HG02678 (cell line): ENCODE measurements at regions not wholly inside any gene's neighbourhood (a gene's known extent, or its start where the extent isn't known, plus 50 kb on each side); places are given as distances from the start of the nearest gene placed in this dataset.

Source experiments
- ATAC-seq: cut with Tn5 transposase; IDR thresholded peaks from one replicate; pipeline ENCODE4 v1.9.1; 2021; ENCODE audit warnings: mild to moderate bottlenecking, moderate library complexity; ENCODE audit not compliant: unreplicated experiment

DNA sequence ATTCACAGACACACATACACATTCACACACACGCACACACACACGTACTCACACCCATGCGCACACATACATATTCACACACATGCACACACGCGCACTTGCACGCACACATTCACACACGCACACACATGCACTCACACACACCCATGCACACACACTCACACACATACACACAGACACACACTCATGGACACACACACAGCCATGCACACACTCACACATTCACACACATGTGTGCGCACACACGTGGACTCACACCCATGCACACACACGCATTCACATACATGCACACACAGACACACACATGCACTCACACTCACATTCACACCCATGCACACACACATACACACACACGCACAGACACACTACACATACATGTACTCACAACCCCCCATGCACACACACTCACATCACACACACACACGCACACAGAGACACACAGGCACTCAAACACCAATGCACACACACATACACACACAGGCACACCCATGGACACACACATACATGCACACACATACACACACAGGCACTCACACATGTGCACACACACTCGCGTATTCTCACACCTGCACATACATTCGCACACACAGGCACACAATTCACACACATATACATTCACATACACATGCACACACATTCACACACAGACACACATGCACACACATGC is 589.1 kb downstream of the PTPRU start:
- no peak for ATAC-seq

- no peak for ATAC-seq
Observed at GRCh38 chr1:29824511-29825273, 588.4 kb downstream of the PTPRU start.

- ATAC-seq = no peak
Observed at GRCh38 chr1:29824025-29824424, 587.7 kb downstream of the PTPRU start.

- no peak for ATAC-seq
Observed at GRCh38 chr1:29823561-29823960, 587.2 kb downstream of the PTPRU start.

- ATAC-seq = no peak
Observed at GRCh38 chr1:29821605-29822004, 585.3 kb downstream of the PTPRU start.

DNA sequence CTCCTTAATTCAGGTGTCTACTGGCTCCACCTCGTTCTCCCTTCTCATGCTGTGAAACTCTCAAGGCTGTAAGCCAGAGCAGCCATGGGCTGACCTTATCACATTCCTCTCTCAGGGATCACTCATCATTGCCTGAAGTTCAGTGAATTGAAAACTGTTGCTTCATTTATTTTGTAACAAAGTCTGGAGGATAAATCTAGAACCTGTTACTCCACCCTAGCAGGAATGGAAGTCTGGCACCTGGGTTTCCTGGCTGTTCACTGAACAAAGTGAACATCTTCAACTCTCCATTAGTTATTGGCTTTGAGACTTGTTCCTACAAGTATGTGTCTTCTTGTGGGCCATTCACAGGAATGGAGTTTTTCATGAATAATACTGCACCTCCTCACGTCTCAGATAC is 584.1 kb downstream of the PTPRU start:
- ATAC-seq = no peak

GRCh38 chr1:29812408-29813135 is 576.2 kb downstream of the PTPRU start:
- ATAC-seq = no peak

DNA sequence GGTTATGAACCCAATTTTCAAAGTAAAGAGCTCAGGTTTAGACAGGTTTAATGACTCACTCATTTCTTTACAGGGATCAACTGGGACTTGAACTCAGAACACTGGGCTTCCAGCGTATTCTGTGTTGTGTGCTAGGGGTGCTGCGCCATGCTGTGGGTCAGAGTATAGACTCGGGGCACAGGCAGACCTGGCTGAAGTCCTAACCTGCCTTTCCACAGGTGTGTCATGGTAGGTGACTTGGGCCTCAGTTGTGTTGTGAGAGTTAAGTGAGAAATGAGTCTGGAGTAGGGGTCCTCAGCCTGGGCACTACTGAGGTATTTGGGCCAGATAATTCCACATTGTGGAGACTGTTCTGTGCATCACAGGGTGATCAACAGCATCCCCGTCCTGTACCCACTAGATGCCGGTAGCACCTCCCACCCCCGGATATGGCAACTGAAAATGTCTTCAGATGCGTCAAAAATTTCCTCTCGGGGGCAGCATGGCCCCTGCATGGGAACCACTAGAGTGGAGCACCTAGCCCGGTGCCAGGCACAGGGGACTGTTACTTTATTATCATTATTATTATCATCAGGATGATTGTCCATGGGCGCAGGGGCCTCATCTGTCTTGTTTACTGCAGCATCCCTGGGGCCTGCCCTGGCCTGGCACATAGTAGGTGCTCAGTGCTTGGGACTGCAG is 575.5 kb downstream of the PTPRU start:
- ATAC-seq = no peak

DNA sequence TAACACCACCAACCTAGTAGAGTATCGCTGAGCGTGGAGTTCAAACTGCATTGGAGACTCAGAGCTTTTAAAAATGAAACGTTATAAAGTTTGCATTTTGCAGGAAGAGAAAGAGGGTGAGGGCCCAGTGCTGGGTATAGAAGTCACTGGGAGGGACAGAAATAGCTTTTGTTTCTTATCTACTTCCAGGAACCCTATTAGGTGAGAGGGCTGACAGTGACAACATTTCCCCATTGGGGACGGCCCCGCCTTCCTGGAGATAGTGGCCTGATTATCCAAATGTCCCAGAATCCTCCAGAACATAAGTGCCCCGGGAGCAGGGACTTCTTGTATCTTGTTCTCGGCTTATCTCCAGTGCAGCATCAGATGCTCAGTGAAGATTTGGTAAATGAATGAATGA is 574.9 kb downstream of the PTPRU start:
- no peak for ATAC-seq

- no peak for ATAC-seq
Observed at GRCh38 chr1:29810121-29811120, 574.1 kb downstream of the PTPRU start.

- no peak for ATAC-seq
Observed at GRCh38 chr1:29809446-29810120, 573.3 kb downstream of the PTPRU start.

DNA sequence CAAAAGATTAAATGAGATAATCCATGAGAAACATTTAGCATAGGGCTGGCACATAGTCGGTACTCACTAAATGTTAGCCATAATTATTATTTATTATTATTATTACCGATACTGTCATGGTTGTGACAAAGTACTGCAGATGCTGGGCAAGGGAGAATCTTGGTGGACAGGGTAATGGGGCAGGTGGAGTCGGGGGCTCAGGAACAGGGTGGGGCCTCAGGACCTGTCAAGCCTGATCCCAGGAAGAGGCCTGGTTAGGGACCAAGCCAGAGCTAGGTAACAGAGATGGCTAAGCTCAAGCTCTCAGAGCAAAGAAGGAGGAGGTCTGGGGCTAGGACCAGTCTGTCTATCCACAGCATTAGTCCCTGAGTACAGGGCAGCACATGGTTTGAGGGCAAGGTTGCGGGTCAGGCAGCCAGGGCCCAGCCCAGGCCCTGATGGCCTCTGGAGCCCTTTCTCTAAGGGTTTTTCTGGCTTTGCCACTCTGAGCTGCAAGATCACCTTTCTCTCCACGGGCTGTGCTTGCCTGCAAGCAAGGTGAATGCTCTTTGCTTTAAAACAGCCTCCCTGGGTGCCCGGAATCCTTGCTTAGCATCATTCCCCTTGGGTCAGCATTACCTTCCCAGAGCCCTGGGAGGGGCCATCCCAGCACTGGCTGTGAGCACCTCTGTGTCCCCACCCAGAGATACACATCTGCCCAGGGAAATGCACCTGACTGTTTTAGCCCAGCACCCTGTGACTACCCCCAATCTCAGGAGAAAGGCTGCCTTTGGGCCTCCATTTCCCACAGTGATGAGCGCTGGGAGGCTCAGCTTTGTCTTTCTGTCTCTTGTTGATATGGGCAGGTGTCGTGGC is 572.0 kb downstream of the PTPRU start:
- no peak for ATAC-seq

GRCh38 chr1:29807689-29808088 is 571.4 kb downstream of the PTPRU start:
- no peak for ATAC-seq

DNA sequence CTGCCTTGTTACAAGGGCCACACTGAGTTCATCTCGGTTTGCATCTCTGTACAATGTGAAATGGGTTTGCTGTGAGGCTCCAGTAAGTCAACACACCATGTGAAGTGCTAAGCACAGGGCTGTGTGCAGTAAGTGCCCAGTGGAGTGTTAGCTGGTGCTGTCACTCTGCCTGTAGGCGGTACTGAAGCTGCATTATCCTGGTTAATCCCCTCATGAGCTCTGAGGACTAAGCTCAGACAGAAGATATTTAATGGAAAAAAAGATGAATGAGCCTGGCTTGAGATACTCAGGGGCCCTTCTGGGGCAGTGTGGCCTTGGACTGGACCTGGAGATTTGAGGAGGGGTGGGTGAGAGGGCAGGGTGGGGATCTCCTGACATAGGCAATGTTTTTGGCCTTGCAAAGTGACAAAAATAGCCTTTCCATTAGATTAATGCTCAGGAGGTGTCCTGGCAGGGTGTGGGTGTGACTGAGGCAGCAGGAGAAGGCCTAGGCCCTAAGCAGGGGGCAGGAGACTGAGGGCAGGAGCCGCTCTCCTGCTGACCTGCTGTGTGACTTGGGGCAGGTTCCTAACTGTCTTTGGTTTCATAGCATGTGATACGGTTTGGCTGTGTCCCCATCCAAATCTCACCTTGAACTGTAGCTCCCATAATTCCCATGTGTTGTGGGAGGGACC is 570.5 kb downstream of the PTPRU start:
- no peak for ATAC-seq

DNA sequence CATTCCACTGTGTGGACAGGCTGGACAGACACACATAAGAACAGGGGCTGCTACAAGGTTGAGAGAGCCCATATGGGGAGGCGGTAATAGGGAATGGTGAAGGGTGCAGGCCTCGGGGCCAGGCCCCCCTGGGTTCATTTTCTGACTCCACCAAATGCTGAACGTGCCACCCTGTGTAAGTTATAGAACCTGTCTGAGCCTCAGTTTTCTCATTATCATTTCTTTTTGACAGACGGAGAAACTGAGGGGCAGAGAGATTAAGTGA is 569.5 kb downstream of the PTPRU start:
- no peak for ATAC-seq

DNA sequence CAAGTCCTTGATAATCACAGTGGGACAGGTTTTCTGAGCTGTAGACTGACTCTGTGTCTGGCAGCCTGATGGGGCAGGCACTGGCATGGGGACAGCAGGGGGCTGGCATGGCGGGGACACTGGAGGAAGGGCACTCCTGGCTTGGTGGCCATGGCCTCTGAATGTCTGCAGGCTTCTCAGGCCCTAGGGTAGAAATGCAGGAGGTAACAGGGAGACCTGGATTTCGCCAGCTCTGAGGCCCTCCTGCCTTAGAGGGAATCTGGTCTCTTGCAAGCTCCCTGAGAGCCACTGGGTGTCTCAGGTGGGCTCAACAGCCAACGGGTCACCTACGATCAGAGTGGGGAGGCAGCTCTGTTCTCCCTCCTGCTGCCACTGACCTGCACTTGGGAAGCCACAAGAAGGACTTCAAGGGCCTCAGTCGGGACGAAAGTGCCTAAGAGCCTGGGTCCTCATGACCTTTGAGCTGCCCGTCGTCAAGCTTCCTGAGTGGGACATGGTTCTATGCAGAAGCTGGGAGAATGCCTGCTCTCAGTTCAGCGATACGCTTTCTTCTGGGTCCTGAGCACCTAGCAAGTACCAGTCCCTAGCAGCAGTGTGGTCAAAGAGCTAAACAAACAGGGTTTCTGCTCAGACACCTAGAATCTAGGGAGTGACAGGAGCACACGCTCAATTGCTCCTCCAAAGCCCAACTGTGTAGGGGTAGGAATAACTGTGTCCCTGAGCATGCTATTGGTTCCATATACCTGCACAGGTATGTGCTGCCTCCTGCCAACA is 569.0 kb downstream of the PTPRU start:
- ATAC-seq = no peak

GRCh38 chr1:29804181-29804899 is 568.0 kb downstream of the PTPRU start:
- no peak for ATAC-seq
